ENCODE measurements at regions not wholly inside any gene's neighbourhood (a gene's known extent, or its start where the extent isn't known, plus 50 kb on each side); places are given as distances from the start of the nearest gene placed in this dataset.

DNA sequence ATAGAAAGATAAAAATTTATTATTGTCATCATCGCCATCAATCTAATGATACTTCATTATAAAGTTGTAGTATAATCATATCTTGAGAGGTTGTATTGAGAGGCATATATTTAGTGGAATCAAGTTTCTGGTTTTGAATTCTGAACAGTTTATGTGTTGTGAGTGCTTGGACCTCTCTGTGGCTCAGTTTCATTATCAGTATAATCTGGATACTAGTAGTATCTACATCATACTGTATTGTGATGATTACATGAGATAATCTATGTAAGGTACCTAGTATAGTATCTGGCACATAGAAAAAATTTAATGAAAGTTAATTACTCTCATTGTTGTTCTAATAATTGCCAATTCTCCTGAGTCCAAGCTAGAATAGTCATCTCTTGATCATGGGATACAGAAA, 161.2 kb upstream of the UBQLN2 start:
- TF ChIP-seq, protein P1, sequence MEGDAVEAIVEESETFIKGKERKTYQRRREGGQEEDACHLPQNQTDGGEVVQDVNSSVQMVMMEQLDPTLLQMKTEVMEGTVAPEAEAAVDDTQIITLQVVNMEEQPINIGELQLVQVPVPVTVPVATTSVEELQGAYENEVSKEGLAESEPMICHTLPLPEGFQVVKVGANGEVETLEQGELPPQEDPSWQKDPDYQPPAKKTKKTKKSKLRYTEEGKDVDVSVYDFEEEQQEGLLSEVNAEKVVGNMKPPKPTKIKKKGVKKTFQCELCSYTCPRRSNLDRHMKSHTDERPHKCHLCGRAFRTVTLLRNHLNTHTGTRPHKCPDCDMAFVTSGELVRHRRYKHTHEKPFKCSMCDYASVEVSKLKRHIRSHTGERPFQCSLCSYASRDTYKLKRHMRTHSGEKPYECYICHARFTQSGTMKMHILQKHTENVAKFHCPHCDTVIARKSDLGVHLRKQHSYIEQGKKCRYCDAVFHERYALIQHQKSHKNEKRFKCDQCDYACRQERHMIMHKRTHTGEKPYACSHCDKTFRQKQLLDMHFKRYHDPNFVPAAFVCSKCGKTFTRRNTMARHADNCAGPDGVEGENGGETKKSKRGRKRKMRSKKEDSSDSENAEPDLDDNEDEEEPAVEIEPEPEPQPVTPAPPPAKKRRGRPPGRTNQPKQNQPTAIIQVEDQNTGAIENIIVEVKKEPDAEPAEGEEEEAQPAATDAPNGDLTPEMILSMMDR (IDR thresholded peaks at IDR 0.05), result no peak
- TF ChIP-seq POLR2A (IDR thresholded peaks at IDR 0.05; ENCODE audit: low read length) (no peak), RFX5 (IDR thresholded peaks at IDR 0.05) (no peak), CEBPB (IDR thresholded peaks at IDR 0.05) (no peak), NR3C1 (IDR thresholded peaks at IDR 0.05) (no peak), JUN (IDR thresholded peaks at IDR 0.05) (no peak), SREBF2 (IDR thresholded peaks at IDR 0.05) (no peak), EP300 (IDR thresholded peaks at IDR 0.05) (no peak), HDAC2 (IDR thresholded peaks at IDR 0.05) (no peak), PHF8 (IDR thresholded peaks at IDR 0.05; ENCODE audit: borderline replicate concordance, low read depth) (no peak), POLR2AphosphoS2 (conservative IDR thresholded peaks at IDR 0.05; ENCODE audit: low read length) (no peak)
- TF ChIP-seq, protein P2, sequence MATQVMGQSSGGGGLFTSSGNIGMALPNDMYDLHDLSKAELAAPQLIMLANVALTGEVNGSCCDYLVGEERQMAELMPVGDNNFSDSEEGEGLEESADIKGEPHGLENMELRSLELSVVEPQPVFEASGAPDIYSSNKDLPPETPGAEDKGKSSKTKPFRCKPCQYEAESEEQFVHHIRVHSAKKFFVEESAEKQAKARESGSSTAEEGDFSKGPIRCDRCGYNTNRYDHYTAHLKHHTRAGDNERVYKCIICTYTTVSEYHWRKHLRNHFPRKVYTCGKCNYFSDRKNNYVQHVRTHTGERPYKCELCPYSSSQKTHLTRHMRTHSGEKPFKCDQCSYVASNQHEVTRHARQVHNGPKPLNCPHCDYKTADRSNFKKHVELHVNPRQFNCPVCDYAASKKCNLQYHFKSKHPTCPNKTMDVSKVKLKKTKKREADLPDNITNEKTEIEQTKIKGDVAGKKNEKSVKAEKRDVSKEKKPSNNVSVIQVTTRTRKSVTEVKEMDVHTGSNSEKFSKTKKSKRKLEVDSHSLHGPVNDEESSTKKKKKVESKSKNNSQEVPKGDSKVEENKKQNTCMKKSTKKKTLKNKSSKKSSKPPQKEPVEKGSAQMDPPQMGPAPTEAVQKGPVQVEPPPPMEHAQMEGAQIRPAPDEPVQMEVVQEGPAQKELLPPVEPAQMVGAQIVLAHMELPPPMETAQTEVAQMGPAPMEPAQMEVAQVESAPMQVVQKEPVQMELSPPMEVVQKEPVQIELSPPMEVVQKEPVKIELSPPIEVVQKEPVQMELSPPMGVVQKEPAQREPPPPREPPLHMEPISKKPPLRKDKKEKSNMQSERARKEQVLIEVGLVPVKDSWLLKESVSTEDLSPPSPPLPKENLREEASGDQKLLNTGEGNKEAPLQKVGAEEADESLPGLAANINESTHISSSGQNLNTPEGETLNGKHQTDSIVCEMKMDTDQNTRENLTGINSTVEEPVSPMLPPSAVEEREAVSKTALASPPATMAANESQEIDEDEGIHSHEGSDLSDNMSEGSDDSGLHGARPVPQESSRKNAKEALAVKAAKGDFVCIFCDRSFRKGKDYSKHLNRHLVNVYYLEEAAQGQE (IDR thresholded peaks at IDR 0.05), result no peak
- TF ChIP-seq, protein P3, sequence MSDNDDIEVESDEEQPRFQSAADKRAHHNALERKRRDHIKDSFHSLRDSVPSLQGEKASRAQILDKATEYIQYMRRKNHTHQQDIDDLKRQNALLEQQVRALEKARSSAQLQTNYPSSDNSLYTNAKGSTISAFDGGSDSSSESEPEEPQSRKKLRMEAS (IDR thresholded peaks at IDR 0.05), result no peak
- TF ChIP-seq, protein P4, sequence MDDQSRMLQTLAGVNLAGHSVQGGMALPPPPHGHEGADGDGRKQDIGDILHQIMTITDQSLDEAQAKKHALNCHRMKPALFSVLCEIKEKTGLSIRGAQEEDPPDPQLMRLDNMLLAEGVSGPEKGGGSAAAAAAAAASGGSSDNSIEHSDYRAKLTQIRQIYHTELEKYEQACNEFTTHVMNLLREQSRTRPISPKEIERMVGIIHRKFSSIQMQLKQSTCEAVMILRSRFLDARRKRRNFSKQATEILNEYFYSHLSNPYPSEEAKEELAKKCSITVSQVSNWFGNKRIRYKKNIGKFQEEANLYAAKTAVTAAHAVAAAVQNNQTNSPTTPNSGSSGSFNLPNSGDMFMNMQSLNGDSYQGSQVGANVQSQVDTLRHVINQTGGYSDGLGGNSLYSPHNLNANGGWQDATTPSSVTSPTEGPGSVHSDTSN (IDR thresholded peaks at IDR 0.05), result no peak

Data from A549 (cell line).